PFSK-1 (cell line): ENCODE measurements at regions not wholly inside any gene's neighbourhood (a gene's known extent, or its start where the extent isn't known, plus 50 kb on each side); places are given as distances from the start of the nearest gene placed in this dataset.

ENCODE experiments used
- FOXP2 ChIP-seq: optimal IDR thresholded peaks from 2 replicates; pipeline ENCODE3; 2011; ENCODE audit warnings: borderline replicate concordance, control low read depth, inconsistent platforms; ENCODE audit not compliant: insufficient read depth; ENCODE audit errors: extremely low read length, extremely low read depth
- POLR2AphosphoS5 ChIP-seq: IDR thresholded peaks from 2 replicates; pipeline ENCODE4 v1.6.1; 2012; ENCODE audit warnings: low read depth, mild to moderate bottlenecking, control low read depth, low read length, moderate library complexity
- REST ChIP-seq, 2 experiments: IDR thresholded peaks; 2 replicates each; pipeline versions ENCODE4 v1.6.1 to v1.8.0; 2011 to 2012; ENCODE audit warnings: low read depth in 2 of 2, low read length in 2 of 2, control low read depth in 1 of 2, inconsistent platforms in 1 of 2, mild to moderate bottlenecking in 1 of 2, moderate library complexity in 1 of 2; ENCODE audit not compliant: insufficient read depth in 1 of 2
- SIN3A ChIP-seq: IDR thresholded peaks from 2 replicates; pipeline ENCODE4 v1.6.1; 2012; ENCODE audit warnings: mild to moderate bottlenecking, low read length, moderate library complexity, borderline replicate concordance; ENCODE audit not compliant: insufficient read depth
- TAF1 ChIP-seq: IDR thresholded peaks from 2 replicates; pipeline ENCODE4 v1.6.1; 2012; ENCODE audit warnings: low read length, control low read depth, borderline replicate concordance; ENCODE audit not compliant: insufficient read depth

GRCh38 chr1:39134768-39135333 is 69.6 kb upstream of the MACF1 start:
- no peak for TF ChIP-seq SIN3A
- TF ChIP-seq TAF1 = no peak
- TF ChIP-seq FOXP2 = no peak
- TF ChIP-seq REST (IDR thresholded peaks at IDR 0.05; ENCODE audit: insufficient read depth in 1 of 2, low read depth in 2 of 2, low read length in 2 of 2) = no peak
- TF ChIP-seq POLR2AphosphoS5 = no peak

- TF ChIP-seq SIN3A = no peak
- TF ChIP-seq TAF1 = no peak
- no peak for TF ChIP-seq FOXP2
- no peak for TF ChIP-seq POLR2AphosphoS5
- TF ChIP-seq REST (IDR thresholded peaks at IDR 0.05; ENCODE audit: insufficient read depth in 1 of 2, low read depth in 2 of 2, low read length in 2 of 2) = no peak
These were observed 67.9 kb upstream of the MACF1 start for GRCh38 chr1:39136638-39137037.

- no peak for TF ChIP-seq POLR2AphosphoS5
- no peak for TF ChIP-seq TAF1
These were observed 64.7 kb upstream of the MACF1 start for GRCh38 chr1:39139723-39140360.

- TF ChIP-seq TAF1 (no peak), FOXP2 (no peak), SIN3A (no peak), REST (IDR thresholded peaks at IDR 0.05; ENCODE audit: insufficient read depth in 1 of 2, low read depth in 2 of 2, low read length in 2 of 2) (no peak), POLR2AphosphoS5 (no peak)
These were observed 62.6 kb upstream of the MACF1 start for GRCh38 chr1:39141925-39142324.

GRCh38 chr1:39142401-39143060 is 62.0 kb upstream of the MACF1 start:
- no peak for TF ChIP-seq POLR2AphosphoS5
- TF ChIP-seq TAF1 = no peak
- TF ChIP-seq REST (IDR thresholded peaks at IDR 0.05; ENCODE audit: insufficient read depth in 1 of 2, low read depth in 2 of 2, low read length in 2 of 2) = no peak
- no peak for TF ChIP-seq FOXP2
